Natural killer cell (primary cell): ENCODE measurements at regions not wholly inside any gene's neighbourhood (a gene's known extent, or its start where the extent isn't known, plus 50 kb on each side); places are given as distances from the start of the nearest gene placed in this dataset.

Experiments
- ATAC-seq, 3 donors: fragments of 150-1000 bp in 2 of 3; fragments of 200-7000 bp in 1 of 3; cut with Tn5 transposase; 1 replicate in 1 of 3; 2 replicates in 2 of 3; pipeline ENCODE4 v1.10.0; 2021; ENCODE audit warnings: mild to moderate bottlenecking in 2 of 3, moderate library complexity in 2 of 3
- DNase-seq, 2 donors: peaks; one replicate each; pipeline versions ENCODE4 v3.0.0 to v3.0.0-alpha.2; 2013 to 2021; ENCODE audit warnings: mixed read lengths in 1 of 2
- H3K27ac ChIP-seq: one replicate; pipeline ENCODE4 v1.5.1; 2013; ENCODE audit warnings: mild to moderate bottlenecking, low read length
- H3K27me3 ChIP-seq: one replicate; pipeline ENCODE4 v1.6.1; 2013; ENCODE audit warnings: low read length; ENCODE audit not compliant: control insufficient read depth, insufficient read depth
- H3K36me3 ChIP-seq: one replicate; pipeline ENCODE4 v1.6.1; 2013; ENCODE audit warnings: low read length; ENCODE audit not compliant: control insufficient read depth, insufficient read depth
- H3K4me1 ChIP-seq: one replicate; pipeline ENCODE4 v1.6.1; 2013; ENCODE audit warnings: low read length; ENCODE audit not compliant: control insufficient read depth, insufficient read depth
- H3K4me3 ChIP-seq: one replicate; pipeline ENCODE4 v1.5.1; 2013; ENCODE audit warnings: low read length
- H3K9me3 ChIP-seq: one replicate; pipeline ENCODE4 v1.6.1; 2013; ENCODE audit warnings: low read length; ENCODE audit not compliant: control insufficient read depth, insufficient read depth
- H3K27ac Mint-ChIP-seq, 2 donors: one replicate each; pipeline ENCODE4 v1.8.0; 2022; ENCODE audit warnings: mild to moderate bottlenecking in 2 of 2, mixed read lengths in 2 of 2, moderate library complexity in 1 of 2
- H3K27me3 Mint-ChIP-seq, 2 donors: one replicate each; pipeline ENCODE4 v1.8.0; 2022; ENCODE audit warnings: low read depth in 2 of 2, mixed read lengths in 2 of 2
- H3K36me3 Mint-ChIP-seq: one replicate; pipeline ENCODE4 v1.8.0; 2022; ENCODE audit warnings: mixed read lengths
- H3K4me1 Mint-ChIP-seq, 2 donors: one replicate each; pipeline ENCODE4 v1.8.0; 2022; ENCODE audit warnings: mixed read lengths in 2 of 2
- H3K4me3 Mint-ChIP-seq: one replicate; pipeline ENCODE4 v1.8.0; 2022; ENCODE audit warnings: mild to moderate bottlenecking, moderate library complexity, mixed read lengths
- H3K9me3 Mint-ChIP-seq, 2 donors: one replicate each; pipeline ENCODE4 v1.8.0; 2022; ENCODE audit warnings: mixed read lengths in 2 of 2
- WGBS: methylation state at CpG from one replicate; pipeline ENCODE4 v1.1.7; 2013; ENCODE audit warnings: missing lambda C conversion rate; ENCODE audit not compliant: insufficient coverage; 5-methylcytosine and 5-hydroxymethylcytosine counted together
- intact Hi-C: fragments of 100-400 bp; cut with micrococcal nuclease; formaldehyde crosslinking; loops from one replicate; pipeline ENCODE4 v1.14.2; 2022
- TF ChIP-seq, protein P1 (sequence below): fragments of 200-600 bp; IDR thresholded peaks from one replicate; pipeline ENCODE4 v1.8.0; 2022; ENCODE audit warnings: antibody characterized with exemption

DNA sequence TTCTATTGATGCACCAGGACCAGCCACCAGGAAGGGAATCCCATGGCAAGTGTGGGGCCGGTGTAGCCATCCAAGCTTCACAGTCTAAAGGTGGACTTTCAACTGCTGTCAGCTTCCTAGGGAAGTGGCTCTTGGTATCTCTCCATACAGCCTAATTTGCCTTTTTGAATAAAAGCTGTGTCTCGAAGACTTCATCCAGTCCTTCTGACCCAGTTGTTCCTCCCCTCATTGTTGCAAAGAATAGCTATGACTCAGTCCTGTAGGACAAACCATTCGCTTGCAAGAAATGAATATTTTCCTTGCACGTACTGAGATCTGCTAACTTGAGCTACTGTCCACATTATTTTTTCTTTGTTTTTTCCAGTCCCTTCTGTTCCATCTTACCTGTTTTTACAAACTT, 145.1 kb upstream of the CTSO start:
- no peaks in the 10 kb centered on the region for H3K9me3 ChIP-seq
- TF ChIP-seq, protein P1, sequence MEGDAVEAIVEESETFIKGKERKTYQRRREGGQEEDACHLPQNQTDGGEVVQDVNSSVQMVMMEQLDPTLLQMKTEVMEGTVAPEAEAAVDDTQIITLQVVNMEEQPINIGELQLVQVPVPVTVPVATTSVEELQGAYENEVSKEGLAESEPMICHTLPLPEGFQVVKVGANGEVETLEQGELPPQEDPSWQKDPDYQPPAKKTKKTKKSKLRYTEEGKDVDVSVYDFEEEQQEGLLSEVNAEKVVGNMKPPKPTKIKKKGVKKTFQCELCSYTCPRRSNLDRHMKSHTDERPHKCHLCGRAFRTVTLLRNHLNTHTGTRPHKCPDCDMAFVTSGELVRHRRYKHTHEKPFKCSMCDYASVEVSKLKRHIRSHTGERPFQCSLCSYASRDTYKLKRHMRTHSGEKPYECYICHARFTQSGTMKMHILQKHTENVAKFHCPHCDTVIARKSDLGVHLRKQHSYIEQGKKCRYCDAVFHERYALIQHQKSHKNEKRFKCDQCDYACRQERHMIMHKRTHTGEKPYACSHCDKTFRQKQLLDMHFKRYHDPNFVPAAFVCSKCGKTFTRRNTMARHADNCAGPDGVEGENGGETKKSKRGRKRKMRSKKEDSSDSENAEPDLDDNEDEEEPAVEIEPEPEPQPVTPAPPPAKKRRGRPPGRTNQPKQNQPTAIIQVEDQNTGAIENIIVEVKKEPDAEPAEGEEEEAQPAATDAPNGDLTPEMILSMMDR: no peak
- Mint-ChIP-seq H3K27ac (no peak overlapping the region), H3K27me3 (no peaks in the 10 kb centered on the region), H3K9me3 (peaks cover 0 to 4% of the 10 kb centered on the region in 2 donors), H3K4me3 (no peak overlapping the region), H3K4me1 (no peaks in the 10 kb centered on the region), H3K36me3 (no peaks in the 10 kb centered on the region)
- DNase-seq (no peak), ATAC-seq (no peak)
- H3K36me3 ChIP-seq: no peaks in the 10 kb centered on the region
- no peaks in the 10 kb centered on the region for H3K4me1 ChIP-seq
- H3K27me3 ChIP-seq: no peaks in the 10 kb centered on the region
- intact Hi-C loops: no loop called here
- H3K4me3 ChIP-seq: no peak overlapping the region
- H3K27ac ChIP-seq: no peak overlapping the region
- WGBS: 83% methylated on average over 4 of the region's 4 CpGs

DNA sequence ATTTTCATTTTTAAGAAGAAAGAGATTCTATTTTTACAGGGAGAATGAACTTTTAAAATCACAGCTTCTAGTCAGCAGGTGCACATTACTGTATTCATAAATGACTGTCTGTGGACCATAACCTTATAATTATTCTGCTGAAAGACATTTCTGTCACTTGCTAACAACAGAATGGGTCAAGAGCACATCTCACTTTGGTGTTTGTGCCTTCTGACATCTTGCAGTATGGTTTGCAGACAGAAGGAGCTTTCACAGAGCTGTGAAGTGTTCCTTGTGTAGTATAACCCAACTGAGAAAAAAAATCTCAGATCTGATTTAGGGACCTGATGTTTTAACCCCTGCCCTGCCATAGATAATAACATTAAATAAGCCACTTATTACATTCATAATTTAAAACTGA, 131.4 kb upstream of the CTSO start:
- intact Hi-C loops: no loop called here
- ATAC-seq: no peak
- TF ChIP-seq, protein P1: no peak

DNA sequence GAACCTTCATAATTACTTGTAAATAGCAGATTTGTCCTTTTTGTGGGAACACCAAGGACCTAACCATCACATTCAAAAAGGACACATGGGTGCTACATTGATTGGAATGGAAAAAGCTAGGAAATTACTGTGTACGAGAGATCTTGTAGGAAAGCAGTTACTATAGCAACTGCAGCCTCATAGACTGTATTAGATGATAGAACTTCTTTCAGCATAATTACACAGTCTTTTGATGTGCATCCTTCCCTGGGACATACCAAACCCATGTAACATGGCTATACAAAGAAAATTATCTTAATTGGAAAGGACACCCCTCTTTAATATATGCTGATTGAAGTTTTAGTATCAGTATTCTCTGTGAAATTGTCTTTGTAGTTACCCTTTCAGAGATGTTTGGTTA, 130.7 kb upstream of the CTSO start:
- H3K36me3 Mint-ChIP-seq: no peaks in the 10 kb centered on the region
- WGBS: no CpG with 5 or more reads among the region's 1 CpG

More for the DNA sequence above, 131.4 kb upstream of the CTSO start:
- Histone ChIP-seq H3K9me3 (no peaks in the 10 kb centered on the region), H3K4me3 (no peak overlapping the region), H3K36me3 (no peaks in the 10 kb centered on the region), H3K27ac (no peak overlapping the region), H3K27me3 (no peaks in the 10 kb centered on the region), H3K4me1 (no peaks in the 10 kb centered on the region)
- H3K27ac Mint-ChIP-seq: no peak overlapping the region
- H3K27me3 Mint-ChIP-seq: no peaks in the 10 kb centered on the region
- no peak for DNase-seq
- no peaks in the 10 kb centered on the region for H3K36me3 Mint-ChIP-seq
- H3K9me3 Mint-ChIP-seq: peaks cover 4 to 5% of the 10 kb centered on the region in 2 donors
- H3K4me3 Mint-ChIP-seq: no peak overlapping the region
- H3K4me1 Mint-ChIP-seq: no peaks in the 10 kb centered on the region

DNA sequence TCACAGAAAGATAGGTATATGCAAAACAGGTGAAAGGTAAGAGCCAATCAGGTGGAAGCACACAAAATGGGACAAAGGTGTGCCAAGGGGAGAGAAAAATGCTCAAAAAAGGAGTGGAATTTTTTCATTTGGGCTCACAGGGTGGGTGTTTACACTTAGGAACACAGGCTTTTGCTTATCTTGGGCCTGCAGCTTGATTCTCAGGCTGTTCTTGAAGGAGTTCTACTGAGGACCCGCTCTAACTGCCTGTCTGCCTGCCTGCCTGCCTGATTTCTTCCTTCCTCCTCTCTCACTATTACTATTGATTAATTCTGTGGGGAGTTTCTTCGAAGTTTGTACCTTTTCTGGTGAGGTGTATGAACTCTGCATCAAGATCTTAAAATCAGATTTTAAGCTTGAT, 120.3 kb upstream of the CTSO start:
- no peak for ATAC-seq
- TF ChIP-seq, protein P1: no peak
- WGBS: no CpG with 5 or more reads among the region's 2 CpGs
- Mint-ChIP-seq H3K4me1 (no peaks in the 10 kb centered on the region), H3K36me3 (no peaks in the 10 kb centered on the region), H3K27ac (no peak overlapping the region), H3K9me3 (peaks cover 5 to 8% of the 10 kb centered on the region in 2 donors), H3K4me3 (no peak overlapping the region), H3K27me3 (no peaks in the 10 kb centered on the region)
- H3K4me3 ChIP-seq: no peak overlapping the region
- no peaks in the 10 kb centered on the region for H3K4me1 ChIP-seq
- H3K36me3 ChIP-seq: no peaks in the 10 kb centered on the region
- no peak for DNase-seq
- peaks cover 2% of the 10 kb centered on the region for H3K9me3 ChIP-seq
- intact Hi-C loops: no loop called here
- H3K27ac ChIP-seq: no peak overlapping the region
- H3K27me3 ChIP-seq: no peaks in the 10 kb centered on the region

More for the DNA sequence above, 130.7 kb upstream of the CTSO start:
- no peak overlapping the region for H3K4me3 Mint-ChIP-seq
- Histone ChIP-seq H3K4me3 (no peak overlapping the region), H3K36me3 (no peaks in the 10 kb centered on the region), H3K4me1 (no peaks in the 10 kb centered on the region), H3K27ac (no peak overlapping the region), H3K9me3 (no peaks in the 10 kb centered on the region), H3K27me3 (no peaks in the 10 kb centered on the region)
- H3K27me3 Mint-ChIP-seq: no peaks in the 10 kb centered on the region
- TF ChIP-seq, protein P1: no peak
- no peak overlapping the region for H3K27ac Mint-ChIP-seq
- intact Hi-C loops: no loop called here
- H3K4me1 Mint-ChIP-seq: no peaks in the 10 kb centered on the region
- peaks cover 4 to 8% of the 10 kb centered on the region in 2 donors for H3K9me3 Mint-ChIP-seq
- DNase-seq (no peak), ATAC-seq (no peak)
